ENCODE measurements at regions not wholly inside any gene's neighbourhood (a gene's known extent, or its start where the extent isn't known, plus 50 kb on each side); places are given as distances from the start of the nearest gene placed in this dataset.

DNA sequence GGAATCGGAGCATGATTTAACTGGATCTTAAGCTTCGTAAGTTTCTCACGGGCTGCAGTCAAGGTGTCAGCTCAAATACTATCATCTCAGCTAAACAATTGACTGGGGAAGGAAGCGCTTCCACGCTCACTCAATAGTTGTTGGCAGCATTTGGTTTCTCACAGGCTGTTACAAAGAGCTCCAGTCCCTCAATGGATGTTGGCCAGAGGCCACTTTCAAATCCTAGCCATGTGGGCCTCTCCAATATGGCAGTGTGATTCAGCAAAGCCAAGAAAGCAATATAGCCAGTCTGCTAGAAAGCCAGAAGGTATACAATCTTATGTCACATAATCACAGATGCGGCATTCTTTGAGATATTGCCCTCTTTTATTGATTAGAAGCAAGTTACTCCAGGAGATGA lies 98.3 kb upstream of the PHACTR1 start:
- Histone ChIP-seq H3K27ac (ENCODE audit: insufficient read length, low read depth, low read length) (no peak overlapping the region), H3K14ac (ENCODE audit: insufficient read depth, low read length) (no peak overlapping the region), H3K27me3 (ENCODE audit: insufficient read depth, low read length) (no peaks in the 10 kb centered on the region; the same call in 1 of the 2 replicates), H3K18ac (ENCODE audit: insufficient read length, low read depth, low read length) (no peak overlapping the region), H3K56ac (ENCODE audit: insufficient read length, low read depth, low read length) (no peak overlapping the region), H4K5ac (ENCODE audit: insufficient read length, low read depth, low read length) (no peak overlapping the region), H2BK5ac (ENCODE audit: insufficient read length, low read length) (no peak overlapping the region), H2AK5ac (ENCODE audit: insufficient read length, low read length) (no peak overlapping the region), H2BK12ac (ENCODE audit: insufficient read length, low read depth, low read length) (no peak overlapping the region), H2BK120ac (ENCODE audit: low read depth, low read length, poor library complexity, severe bottlenecking) (no peak overlapping the region), H3K4me1 (ENCODE audit: insufficient read depth, low read length) (no peaks in the 10 kb centered on the region), H3K79me1 (ENCODE audit: insufficient read depth, low read depth, low read length, poor library complexity, severe bottlenecking) (no peaks in the 10 kb centered on the region), H3K23me2 (ENCODE audit: insufficient read length, low read depth, low read length, poor library complexity, severe bottlenecking) (no peaks in the 10 kb centered on the region), H4K91ac (ENCODE audit: insufficient read length, low read depth, low read length) (no peak overlapping the region), H2BK15ac (ENCODE audit: low read depth, low read length) (no peak overlapping the region), H3K4ac (ENCODE audit: low read depth, low read length) (no peak overlapping the region), H2AFZ (ENCODE audit: low read length) (no peak overlapping the region), H3K23ac (ENCODE audit: insufficient read length, low read depth, low read length) (no peak overlapping the region), H3K9ac (ENCODE audit: extremely low read depth, insufficient read length, low read length) (no peak overlapping the region), H2BK20ac (ENCODE audit: low read depth, low read length, poor library complexity, severe bottlenecking) (no peak overlapping the region), H3K79me2 (ENCODE audit: insufficient read depth, low read length) (no peaks in the 10 kb centered on the region; the same call in 1 of the 2 replicates), H3T11ph (ENCODE audit: low read length) (no peak overlapping the region), H3K4me2 (ENCODE audit: insufficient read depth, insufficient read length, low read length) (no peak overlapping the region), H4K8ac (replicated peaks; ENCODE audit: insufficient read length, low read depth, low read length) (no peak overlapping the region), H4K20me1 (ENCODE audit: control insufficient read depth, insufficient read depth, insufficient read length) (no peaks in the 10 kb centered on the region), H3K9me3 (ENCODE audit: control insufficient read depth, low read depth, low read length) (no peaks in the 10 kb centered on the region)
- DNase-seq = no peak
- no peak overlapping the region for H3K4me3 Mint-ChIP-seq
- H3K9me3 Mint-ChIP-seq = no peaks in the 10 kb centered on the region
- H3K27ac Mint-ChIP-seq = no peak overlapping the region
- H3K4me1 Mint-ChIP-seq = no peaks in the 10 kb centered on the region
- no peaks in the 10 kb centered on the region for H3K36me3 Mint-ChIP-seq (ENCODE audit: insufficient read depth in 1 of 3, low read depth in 3 of 3)
- no CpG with 5 or more reads among the region's 6 CpGs for WGBS (ENCODE audit: extremely low coverage, insufficient read length, low lambda C conversion rate)
- TF ChIP-seq, protein P1, sequence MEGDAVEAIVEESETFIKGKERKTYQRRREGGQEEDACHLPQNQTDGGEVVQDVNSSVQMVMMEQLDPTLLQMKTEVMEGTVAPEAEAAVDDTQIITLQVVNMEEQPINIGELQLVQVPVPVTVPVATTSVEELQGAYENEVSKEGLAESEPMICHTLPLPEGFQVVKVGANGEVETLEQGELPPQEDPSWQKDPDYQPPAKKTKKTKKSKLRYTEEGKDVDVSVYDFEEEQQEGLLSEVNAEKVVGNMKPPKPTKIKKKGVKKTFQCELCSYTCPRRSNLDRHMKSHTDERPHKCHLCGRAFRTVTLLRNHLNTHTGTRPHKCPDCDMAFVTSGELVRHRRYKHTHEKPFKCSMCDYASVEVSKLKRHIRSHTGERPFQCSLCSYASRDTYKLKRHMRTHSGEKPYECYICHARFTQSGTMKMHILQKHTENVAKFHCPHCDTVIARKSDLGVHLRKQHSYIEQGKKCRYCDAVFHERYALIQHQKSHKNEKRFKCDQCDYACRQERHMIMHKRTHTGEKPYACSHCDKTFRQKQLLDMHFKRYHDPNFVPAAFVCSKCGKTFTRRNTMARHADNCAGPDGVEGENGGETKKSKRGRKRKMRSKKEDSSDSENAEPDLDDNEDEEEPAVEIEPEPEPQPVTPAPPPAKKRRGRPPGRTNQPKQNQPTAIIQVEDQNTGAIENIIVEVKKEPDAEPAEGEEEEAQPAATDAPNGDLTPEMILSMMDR (conservative IDR thresholded peaks at IDR 0.05) = no peak
- H3K27me3 Mint-ChIP-seq (ENCODE audit: low read depth) = no peaks in the 10 kb centered on the region

All from H9 (cell line).